Natural killer cell (primary cell): ENCODE measurements at regions not wholly inside any gene's neighbourhood (a gene's known extent, or its start where the extent isn't known, plus 50 kb on each side); places are given as distances from the start of the nearest gene placed in this dataset.

Experiments used
- ATAC-seq, 3 donors: fragments of 150-1000 bp in 2 of 3; fragments of 200-7000 bp in 1 of 3; cut with Tn5 transposase; 1 replicate in 1 of 3; 2 replicates in 2 of 3; pipeline ENCODE4 v1.10.0; 2021; ENCODE audit warnings: mild to moderate bottlenecking in 2 of 3, moderate library complexity in 2 of 3
- DNase-seq, 2 donors: peaks; one replicate each; pipeline versions ENCODE4 v3.0.0 to v3.0.0-alpha.2; 2013 to 2021; ENCODE audit warnings: mixed read lengths in 1 of 2
- H3K27ac ChIP-seq: one replicate; pipeline ENCODE4 v1.5.1; 2013; ENCODE audit warnings: mild to moderate bottlenecking, low read length
- H3K27me3 ChIP-seq: one replicate; pipeline ENCODE4 v1.6.1; 2013; ENCODE audit warnings: low read length; ENCODE audit not compliant: control insufficient read depth, insufficient read depth
- H3K36me3 ChIP-seq: one replicate; pipeline ENCODE4 v1.6.1; 2013; ENCODE audit warnings: low read length; ENCODE audit not compliant: control insufficient read depth, insufficient read depth
- H3K4me1 ChIP-seq: one replicate; pipeline ENCODE4 v1.6.1; 2013; ENCODE audit warnings: low read length; ENCODE audit not compliant: control insufficient read depth, insufficient read depth
- H3K4me3 ChIP-seq: one replicate; pipeline ENCODE4 v1.5.1; 2013; ENCODE audit warnings: low read length
- H3K9me3 ChIP-seq: one replicate; pipeline ENCODE4 v1.6.1; 2013; ENCODE audit warnings: low read length; ENCODE audit not compliant: control insufficient read depth, insufficient read depth
- H3K27ac Mint-ChIP-seq, 2 donors: one replicate each; pipeline ENCODE4 v1.8.0; 2022; ENCODE audit warnings: mild to moderate bottlenecking in 2 of 2, mixed read lengths in 2 of 2, moderate library complexity in 1 of 2
- H3K27me3 Mint-ChIP-seq, 2 donors: one replicate each; pipeline ENCODE4 v1.8.0; 2022; ENCODE audit warnings: low read depth in 2 of 2, mixed read lengths in 2 of 2
- H3K36me3 Mint-ChIP-seq: one replicate; pipeline ENCODE4 v1.8.0; 2022; ENCODE audit warnings: mixed read lengths
- H3K4me1 Mint-ChIP-seq, 2 donors: one replicate each; pipeline ENCODE4 v1.8.0; 2022; ENCODE audit warnings: mixed read lengths in 2 of 2
- H3K4me3 Mint-ChIP-seq: one replicate; pipeline ENCODE4 v1.8.0; 2022; ENCODE audit warnings: mild to moderate bottlenecking, moderate library complexity, mixed read lengths
- H3K9me3 Mint-ChIP-seq, 2 donors: one replicate each; pipeline ENCODE4 v1.8.0; 2022; ENCODE audit warnings: mixed read lengths in 2 of 2
- CTCF ChIP-seq: fragments of 200-600 bp; IDR thresholded peaks from one replicate; pipeline ENCODE4 v1.8.0; 2022; ENCODE audit warnings: antibody characterized with exemption
- WGBS: methylation state at CpG from one replicate; pipeline ENCODE4 v1.1.7; 2013; ENCODE audit warnings: missing lambda C conversion rate; ENCODE audit not compliant: insufficient coverage; 5-methylcytosine and 5-hydroxymethylcytosine counted together
- intact Hi-C: fragments of 100-400 bp; cut with micrococcal nuclease; formaldehyde crosslinking; loops from one replicate; pipeline ENCODE4 v1.14.2; 2022

DNA sequence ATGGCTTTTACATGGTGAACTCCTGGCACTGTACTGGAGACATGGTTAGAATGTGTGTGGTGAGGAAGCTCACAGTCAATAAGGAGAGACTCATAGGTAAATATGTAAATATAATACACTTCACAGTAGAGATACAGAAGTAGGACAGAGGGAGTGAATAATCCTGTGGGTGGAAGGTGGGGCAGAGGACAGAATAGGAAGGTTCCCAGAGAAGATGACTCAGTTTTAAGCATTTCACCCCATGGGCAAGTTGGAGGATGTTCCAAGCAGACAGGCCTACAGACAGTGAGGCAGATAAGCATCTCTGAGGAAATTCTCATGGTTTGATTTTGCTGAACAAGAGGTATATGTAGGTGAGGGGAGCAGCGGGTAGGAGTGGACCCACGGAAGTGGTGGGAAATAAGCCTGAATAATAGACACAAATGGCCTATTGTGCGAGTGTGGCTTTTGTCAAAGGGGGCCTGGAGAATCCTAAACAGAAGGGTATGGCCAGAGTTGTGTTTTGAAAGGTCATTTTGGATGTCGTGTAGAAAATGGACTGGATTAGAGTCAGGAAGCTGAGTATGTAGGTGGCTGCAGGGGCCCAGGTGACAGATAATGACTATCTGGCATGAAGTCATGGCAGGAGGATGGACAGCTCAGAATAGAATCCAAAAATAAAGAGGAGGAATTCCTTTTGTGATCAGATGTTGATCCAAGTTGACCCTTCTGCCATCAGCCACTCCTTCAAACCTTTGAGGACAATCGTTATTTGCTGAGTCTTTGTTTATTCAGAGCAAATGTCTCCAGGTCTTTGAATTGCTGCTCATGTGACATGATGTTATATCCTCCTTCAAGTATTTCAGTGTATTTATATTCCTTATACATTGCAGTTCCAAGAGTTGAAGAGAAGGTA lies 97.3 kb upstream of the THRB start:
- Mint-ChIP-seq H3K27ac (no peak overlapping the region), H3K4me1 (no peaks in the 10 kb centered on the region), H3K27me3 (peaks cover 3 to 10% of the 10 kb centered on the region in 2 donors), H3K4me3 (no peak overlapping the region), H3K9me3 (peaks cover 0 to 8% of the 10 kb centered on the region in 2 donors), H3K36me3 (no peaks in the 10 kb centered on the region)
- TF ChIP-seq CTCF, result no peak
- Histone ChIP-seq H3K4me1 (no peaks in the 10 kb centered on the region), H3K4me3 (no peak overlapping the region), H3K36me3 (no peaks in the 10 kb centered on the region), H3K9me3 (no peaks in the 10 kb centered on the region), H3K27ac (no peak overlapping the region), H3K27me3 (no peaks in the 10 kb centered on the region)
- ATAC-seq (no peak), DNase-seq (no peak)
- 88% methylated on average over 5 of the region's 5 CpGs for WGBS
- intact Hi-C loops, result no loop called here

DNA sequence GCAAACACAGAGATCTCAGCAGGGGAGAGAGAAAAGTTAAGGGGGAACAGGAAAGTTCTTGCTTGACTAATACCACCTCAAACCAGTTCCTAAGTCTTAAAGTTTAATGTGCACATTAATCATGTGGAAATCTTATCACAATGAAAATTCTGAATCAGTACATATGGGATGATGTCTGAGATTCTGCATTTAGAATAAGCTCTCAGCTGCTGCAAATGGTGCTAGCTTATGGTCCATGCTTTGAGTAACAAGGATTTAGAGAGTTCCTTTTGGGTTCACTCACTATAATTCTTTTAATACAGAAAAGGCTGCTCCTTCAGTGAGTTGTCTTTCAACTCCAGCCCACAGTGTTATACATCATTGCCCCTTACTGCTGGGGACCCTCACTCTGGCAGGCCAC lies 99.5 kb upstream of the THRB start:
- intact Hi-C loops, result no loop called here

GRCh38 chr3:24595796-24596195 lies 101.1 kb upstream of the THRB start:
- intact Hi-C loops, result no loop called here
- no peaks in the 10 kb centered on the region for H3K27me3 ChIP-seq
- DNase-seq, result no peak
- no peak for TF ChIP-seq CTCF
- no peak overlapping the region for H3K27ac ChIP-seq
- no peaks in the 10 kb centered on the region for H3K36me3 ChIP-seq
- ATAC-seq, result no peak
- H3K9me3 Mint-ChIP-seq, result peaks cover 4 to 8% of the 10 kb centered on the region in 2 donors
- H3K9me3 ChIP-seq, result no peaks in the 10 kb centered on the region
- 85% methylated on average over 1 of the region's 2 CpGs for WGBS
- H3K36me3 Mint-ChIP-seq, result no peaks in the 10 kb centered on the region
- no peaks in the 10 kb centered on the region for H3K4me1 Mint-ChIP-seq
- no peak overlapping the region for H3K27ac Mint-ChIP-seq
- no peak overlapping the region for H3K4me3 Mint-ChIP-seq
- no peaks in the 10 kb centered on the region for H3K27me3 Mint-ChIP-seq
- H3K4me1 ChIP-seq, result no peaks in the 10 kb centered on the region
- H3K4me3 ChIP-seq, result no peak overlapping the region

More for the DNA sequence above, 99.5 kb upstream of the THRB start:
- no peak for ATAC-seq
- no peak overlapping the region for H3K27ac ChIP-seq
- Mint-ChIP-seq H3K27me3 (peaks cover 0 to 3% of the 10 kb centered on the region in 2 donors), H3K4me1 (no peaks in the 10 kb centered on the region), H3K4me3 (no peak overlapping the region), H3K9me3 (peaks cover 4 to 8% of the 10 kb centered on the region in 2 donors), H3K27ac (no peak overlapping the region), H3K36me3 (no peaks in the 10 kb centered on the region)
- no peaks in the 10 kb centered on the region for H3K36me3 ChIP-seq
- no peaks in the 10 kb centered on the region for H3K27me3 ChIP-seq
- H3K9me3 ChIP-seq, result no peaks in the 10 kb centered on the region
- no peaks in the 10 kb centered on the region for H3K4me1 ChIP-seq
- no peak for TF ChIP-seq CTCF
- no peak for DNase-seq
- no peak overlapping the region for H3K4me3 ChIP-seq

DNA sequence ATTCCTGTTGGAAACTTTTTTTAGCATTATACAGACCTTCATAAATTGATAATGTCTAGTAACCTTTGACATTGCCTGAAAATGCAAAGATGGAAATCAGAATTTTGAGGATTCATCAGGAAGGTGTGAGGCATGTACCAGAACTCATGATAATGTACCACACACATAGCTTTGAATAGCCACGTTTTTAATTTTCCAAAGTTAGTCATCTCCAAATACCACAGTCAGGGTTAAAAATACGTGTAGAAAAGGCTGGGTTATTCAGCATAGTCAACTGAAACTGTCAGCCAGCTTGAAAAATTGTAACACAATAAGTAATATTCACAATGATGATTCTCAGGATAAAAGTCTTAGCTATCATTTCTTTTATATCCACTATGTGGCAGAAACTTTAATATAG lies 102.0 kb upstream of the THRB start:
- WGBS, result no CpG with 5 or more reads among the region's 2 CpGs
- no peak overlapping the region for H3K4me3 ChIP-seq
- Mint-ChIP-seq H3K9me3 (peaks cover 4 to 7% of the 10 kb centered on the region in 2 donors), H3K27me3 (no peaks in the 10 kb centered on the region), H3K36me3 (no peaks in the 10 kb centered on the region), H3K4me1 (no peaks in the 10 kb centered on the region), H3K4me3 (no peak overlapping the region), H3K27ac (no peak overlapping the region)
- intact Hi-C loops, result no loop called here
- no peak overlapping the region for H3K27ac ChIP-seq
- H3K4me1 ChIP-seq, result no peaks in the 10 kb centered on the region
- DNase-seq (no peak), ATAC-seq (no peak)
- H3K36me3 ChIP-seq, result no peaks in the 10 kb centered on the region
- no peaks in the 10 kb centered on the region for H3K9me3 ChIP-seq
- TF ChIP-seq CTCF, result no peak
- H3K27me3 ChIP-seq, result no peaks in the 10 kb centered on the region
